Breast epithelium (tissue), 4 donors: ENCODE measurements at regions not wholly inside any gene's neighbourhood (a gene's known extent, or its start where the extent isn't known, plus 50 kb on each side); places are given as distances from the start of the nearest gene placed in this dataset.
A peak's percentile ranks its signal among the peaks of the same experiment; 100 is the strongest.

Experiments
- DNase-seq, 2 donors: peaks; one replicate each; pipeline ENCODE4 v3.0.0-alpha.2; 2019; ENCODE audit warnings: low spot score in 2 of 2
- H3K27ac ChIP-seq, 2 donors: fragments of 200-600 bp; sonication (generic) in 1 of 2; one replicate each; pipeline ENCODE4 v1.5.1; 2016 to 2019; ENCODE audit warnings: mild to moderate bottlenecking in 1 of 2
- H3K27me3 ChIP-seq, 2 donors: fragments of 200-600 bp; sonication (generic) in 1 of 2; one replicate each; pipeline versions ENCODE4 v1.5.1 to v1.6.0; 2017 to 2019; ENCODE audit warnings: control low read depth in 1 of 2, mild to moderate bottlenecking in 1 of 2
- H3K36me3 ChIP-seq: fragments of 200-600 bp; one replicate; pipeline ENCODE4 v1.5.1; 2019
- H3K4me1 ChIP-seq, 2 donors: fragments of 200-600 bp; sonication (generic); one replicate each; pipeline ENCODE4 v1.5.1; 2016 to 2019; ENCODE audit warnings: control low read depth in 1 of 2
- H3K4me3 ChIP-seq, 3 donors: fragments of 200-600 bp; sonication (generic); 1 replicate in 2 of 3; 2 replicates in 1 of 3; pipeline ENCODE4 v1.5.1; 2016 to 2019; ENCODE audit warnings: mild to moderate bottlenecking in 3 of 3, moderate library complexity in 2 of 3
- H3K9me3 ChIP-seq, 2 donors: fragments of 200-600 bp; sonication (generic) in 1 of 2; one replicate each; pipeline ENCODE4 v1.5.1; 2016 to 2019; ENCODE audit warnings: control low read depth in 1 of 2
- CTCF ChIP-seq, 3 donors: fragments of 450-650 bp; IDR thresholded peaks; one replicate each; pipeline ENCODE4 v1.5.1; 2016 to 2017; ENCODE audit warnings: antibody characterized with exemption in 3 of 3, mild to moderate bottlenecking in 3 of 3, moderate library complexity in 3 of 3
- POLR2A ChIP-seq: fragments of 450-650 bp; IDR thresholded peaks from one replicate; pipeline ENCODE4 v1.6.1; 2016; ENCODE audit warnings: antibody characterized with exemption, mild to moderate bottlenecking, moderate library complexity
- POLR2AphosphoS5 ChIP-seq, 3 donors: sonication (generic); formaldehyde crosslinking; IDR thresholded peaks; one replicate each; pipeline ENCODE4 v1.6.1; 2017; ENCODE audit warnings: antibody characterized with exemption in 3 of 3
- intact Hi-C: fragments of 100-400 bp; cut with DNase I; formaldehyde crosslinking; loops from one replicate; pipeline ENCODE4 v1.15.1; 2023; ENCODE audit warnings: low total_unique reads

- Histone ChIP-seq H3K36me3 (no peaks in the 10 kb centered on the region), H3K4me3 (no peak overlapping the region), H3K4me1 (no peaks in the 10 kb centered on the region), H3K9me3 (no peaks in the 10 kb centered on the region), H3K27me3 (no peaks in the 10 kb centered on the region), H3K27ac (no peak overlapping the region)
- intact Hi-C loops: no loop called here
- DNase-seq: no peak
- TF ChIP-seq POLR2A: no peak
- TF ChIP-seq CTCF (IDR thresholded peaks at IDR 0.05): no peak
Measured at GRCh38 chr5:93320920-93321445, 260.0 kb downstream of the NR2F1-AS1 start.

- Histone ChIP-seq H3K27ac (no peak overlapping the region), H3K9me3 (peaks cover 0 to 7% of the 10 kb centered on the region in 2 donors), H3K27me3 (no peaks in the 10 kb centered on the region), H3K4me3 (no peak overlapping the region), H3K4me1 (no peaks in the 10 kb centered on the region), H3K36me3 (no peaks in the 10 kb centered on the region)
- no peak for DNase-seq
- intact Hi-C loops: no loop called here
- TF ChIP-seq CTCF (IDR thresholded peaks at IDR 0.05) (no peak), POLR2A (no peak), POLR2AphosphoS5 (IDR thresholded peaks at IDR 0.05) (no peak)
Measured at GRCh38 chr5:93313672-93314071, 267.3 kb downstream of the NR2F1-AS1 start.

- H3K4me3 ChIP-seq: no peak overlapping the region
- TF ChIP-seq POLR2AphosphoS5 (IDR thresholded peaks at IDR 0.05) (no peak), POLR2A (no peak), CTCF (IDR thresholded peaks at IDR 0.05) (no peak)
- no peak overlapping the region for H3K27ac ChIP-seq
- peaks cover 0 to 7% of the 10 kb centered on the region in 2 donors for H3K9me3 ChIP-seq
- no peak for DNase-seq
- intact Hi-C loops: no loop called here
- no peaks in the 10 kb centered on the region for H3K27me3 ChIP-seq
- H3K36me3 ChIP-seq: no peaks in the 10 kb centered on the region
- no peaks in the 10 kb centered on the region for H3K4me1 ChIP-seq
Measured at GRCh38 chr5:93311881-93312280, 269.1 kb downstream of the NR2F1-AS1 start.

DNA sequence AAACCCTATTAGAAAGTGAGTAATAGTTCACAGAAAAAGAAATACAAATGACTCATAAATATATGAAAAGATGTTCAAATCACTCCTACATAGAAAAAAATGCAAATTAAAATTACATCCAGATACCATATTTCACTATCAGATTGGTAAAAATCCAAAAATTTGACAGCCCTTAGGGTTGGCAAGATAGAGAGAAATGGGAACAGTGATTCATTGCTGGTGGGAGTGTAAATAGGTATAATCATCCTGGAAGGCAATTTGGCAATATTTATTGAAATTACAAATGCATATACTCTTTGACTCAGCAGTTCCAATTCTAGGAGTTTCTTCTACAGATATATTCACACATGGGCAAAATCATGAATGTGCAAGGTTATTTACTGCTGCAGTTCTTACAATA lies 273.5 kb downstream of the NR2F1-AS1 start:
- Histone ChIP-seq H3K36me3 (no peaks in the 10 kb centered on the region), H3K27ac (no peak overlapping the region), H3K4me1 (no peaks in the 10 kb centered on the region), H3K9me3 (no peaks in the 10 kb centered on the region), H3K4me3 (no peak overlapping the region), H3K27me3 (no peaks in the 10 kb centered on the region)
- TF ChIP-seq POLR2A: no peak
- TF ChIP-seq POLR2AphosphoS5 (IDR thresholded peaks at IDR 0.05): no peak
- TF ChIP-seq CTCF (IDR thresholded peaks at IDR 0.05): no peak
- DNase-seq: no peak
- intact Hi-C loops: no loop called here

GRCh38 chr5:93305984-93306383 lies 275.0 kb downstream of the NR2F1-AS1 start:
- Histone ChIP-seq H3K4me1 (no peaks in the 10 kb centered on the region), H3K36me3 (no peaks in the 10 kb centered on the region), H3K27ac (no peak overlapping the region), H3K4me3 (peak overlapping the region in 1 of 3 donors; percentile 23), H3K27me3 (no peaks in the 10 kb centered on the region), H3K9me3 (no peaks in the 10 kb centered on the region)
- no peak for DNase-seq
- no peak for TF ChIP-seq POLR2AphosphoS5 (IDR thresholded peaks at IDR 0.05)
- intact Hi-C loops: no loop called here
